K562 (cell line): ENCODE measurements at regions not wholly inside any gene's neighbourhood (a gene's known extent, or its start where the extent isn't known, plus 50 kb on each side); places are given as distances from the start of the nearest gene placed in this dataset.

Experiments
- ATAC-seq: fragments of 200-7000 bp; cut with Tn5 transposase; 3 replicates; pipeline ENCODE4 v1.9.1; 2020; ENCODE audit warnings: moderate library complexity
- BruUV-seq: library from RNA; stranded (reverse); fragments of 400-500 nt; replicated peaks from 2 replicates; lab custom pipeline; 2021; lab: Mats Ljungman, UMichigan
- CTCF ChIA-PET: fragments of 300-600 bp; formaldehyde crosslinking; extraction: SDS; loops from one replicate; lab custom pipeline; 2021; ENCODE audit warnings: low intra/inter-chr PET ratio; lab: Yijun Ruan, JAX
- POLR2A ChIA-PET: fragments of 300-600, 350-650 bp; sonication (Branson Sonifier 250); formaldehyde crosslinking; extraction: SDS; loops from one replicate; lab custom pipeline; 2021; ENCODE audit warnings: antibody characterized with exemption, inconsistent platforms; lab: Yijun Ruan, JAX
- DNase-seq, 4 experiments: peaks; one replicate each; pipeline versions ENCODE4 v3.0.0 to v3.0.0-alpha.2; 2011 to 2018; ENCODE audit warnings: low spot score in 3 of 4, mixed read lengths in 3 of 4; ENCODE audit errors: extremely low read depth in 1 of 4
- FAIRE-seq: peaks from 2 replicates; lab custom pipeline; 2011; peaks lifted over from hg19 to GRCh38; lab: Jason Lieb, UNC
- H2AFZ ChIP-seq: 2 replicates; pipeline ENCODE4 v1.6.0; 2011; ENCODE audit warnings: low read depth, low read length, control low read depth, inconsistent platforms
- H3K27ac ChIP-seq: fragments of 200-600 bp; 3 replicates; pipeline ENCODE4 v1.8.0; 2011; ENCODE audit warnings: low read depth, mild to moderate bottlenecking, control low read depth, inconsistent platforms, low read length, moderate library complexity, mixed read lengths; ENCODE audit errors: extremely low read depth
- H3K27me3 ChIP-seq, 2 experiments: fragments of 300-600 bp in 1 of 2; 2 replicates in 1 of 2; 3 replicates in 1 of 2; pipeline versions ENCODE4 v1.6.0 to v1.8.0; 2011; ENCODE audit warnings: inconsistent platforms in 2 of 2, low read length in 2 of 2, mild to moderate bottlenecking in 1 of 2, mixed read lengths in 1 of 2, moderate library complexity in 1 of 2; ENCODE audit not compliant: control insufficient read depth in 2 of 2, insufficient read depth in 2 of 2
- H3K36me3 ChIP-seq: fragments of 300-600 bp; 3 replicates; pipeline ENCODE4 v1.8.0; 2011; ENCODE audit warnings: mild to moderate bottlenecking, low read length, inconsistent platforms; ENCODE audit not compliant: control insufficient read depth, insufficient read depth
- H3K4me1 ChIP-seq, 2 experiments: fragments of 200-600 bp in 1 of 2; replicated peaks in 1 of 2; 2 replicates in 1 of 2; 3 replicates in 1 of 2; pipeline versions ENCODE4 v1.5.1 to v1.8.0; 2011; ENCODE audit warnings: inconsistent platforms in 2 of 2, low read length in 2 of 2, mild to moderate bottlenecking in 1 of 2, mixed read lengths in 1 of 2, moderate library complexity in 1 of 2; ENCODE audit not compliant: control insufficient read depth in 2 of 2, insufficient read depth in 2 of 2
- H3K4me2 ChIP-seq: 2 replicates; pipeline ENCODE4 v1.6.1; 2011; ENCODE audit warnings: low read length, control low read depth, inconsistent platforms, mixed read lengths; ENCODE audit not compliant: insufficient read depth
- H3K4me3 ChIP-seq: fragments of 200-600 bp; sonication (generic), shearing (Covaris generic); 2 replicates; pipeline ENCODE4 v1.5.1; 2016; ENCODE audit warnings: control low read depth, inconsistent platforms
- H3K79me2 ChIP-seq: fragments of 200-600 bp; 3 replicates; pipeline ENCODE4 v1.8.0; 2011; ENCODE audit warnings: low read length, inconsistent platforms; ENCODE audit not compliant: control insufficient read depth, insufficient read depth
- H3K9ac ChIP-seq, 2 experiments: 2 replicates each; pipeline versions ENCODE4 v1.6.0 to v1.6.1; 2011; ENCODE audit warnings: low read depth in 2 of 2, low read length in 2 of 2, control low read depth in 1 of 2, inconsistent platforms in 1 of 2, mild to moderate bottlenecking in 1 of 2, mixed read lengths in 1 of 2; ENCODE audit not compliant: insufficient read depth in 1 of 2
- H3K9me1 ChIP-seq: one replicate; pipeline ENCODE4 v1.6.0; 2011; ENCODE audit warnings: inconsistent platforms, mild to moderate bottlenecking, low read length, moderate library complexity; ENCODE audit not compliant: control insufficient read depth, insufficient read depth
- H3K9me3 ChIP-seq: replicated peaks from 2 replicates; pipeline ENCODE4 v1.5.1; 2011; ENCODE audit warnings: low read depth, low read length, inconsistent platforms; ENCODE audit not compliant: control insufficient read depth, insufficient read depth
- H4K20me1 ChIP-seq: replicated peaks from 2 replicates; pipeline ENCODE4 v1.6.1; 2011; ENCODE audit warnings: low read length, inconsistent platforms, mixed read lengths; ENCODE audit not compliant: control insufficient read depth, insufficient read depth
- DACH1 ChIP-seq: fragments of 450-650 bp; IDR thresholded peaks from 2 replicates; pipeline ENCODE4 v1.6.1; 2018; ENCODE audit not compliant: partially characterized antibody
- FOS ChIP-seq: IDR thresholded peaks from 3 replicates; pipeline ENCODE4 v1.6.1; 2011; ENCODE audit not compliant: insufficient read length; ENCODE audit errors: extremely low read depth
- KHSRP ChIP-seq: fragments of 450-650 bp; IDR thresholded peaks from 2 replicates; pipeline ENCODE4 v1.6.1; 2017
- PHF20 ChIP-seq: fragments of 450-650 bp; IDR thresholded peaks from 2 replicates; pipeline ENCODE4 v1.6.1; 2018; ENCODE audit not compliant: partially characterized antibody
- POLR2G ChIP-seq: fragments of 200-400 bp; formaldehyde crosslinking; IDR thresholded peaks from 2 replicates; pipeline ENCODE4 v1.6.1; 2017; ENCODE audit warnings: low read depth, mild to moderate bottlenecking, antibody characterized with exemption, low read length, moderate library complexity
- RBM34 ChIP-seq: fragments of 200-400 bp; formaldehyde crosslinking; IDR thresholded peaks from 2 replicates; pipeline ENCODE4 v1.6.1; 2018; ENCODE audit warnings: low read length, borderline replicate concordance; ENCODE audit not compliant: insufficient read depth
- ZC3H11A ChIP-seq: IDR thresholded peaks from 2 replicates; pipeline ENCODE4 v1.6.1; 2012; ENCODE audit warnings: low read depth, low read length, improper control_type of control experiment
- WGBS: fragments of 100-300 bp; shearing (Covaris generic); methylation state at CpG from one replicate; pipeline ENCODE4 v1.1.6; 2016; ENCODE audit warnings: low coverage, mixed read lengths; ENCODE audit not compliant: insufficient coverage; ENCODE audit errors: missing lambda C conversion rate; 5-methylcytosine and 5-hydroxymethylcytosine counted together
- in situ Hi-C: fragments of 300-500 bp; cut with MboI; formaldehyde crosslinking; loops from 4 replicates; pipeline ENCODE4 v1.15.0; 2018; ENCODE audit warnings: inconsistent platforms, mixed read lengths
- intact Hi-C: fragments of 100-400 bp; cut with micrococcal nuclease; formaldehyde crosslinking; loops from 2 replicates; pipeline ENCODE4 v1.14.2; 2022
- TF ChIP-seq, protein P1 (sequence below): fragments of 250-450 bp; sonication (Bioruptor Pico); IDR thresholded peaks from 2 replicates; pipeline ENCODE4 v1.6.1; 2021; ENCODE audit warnings: mild to moderate bottlenecking
- TF ChIP-seq, protein P2 (sequence below): fragments of 450-650 bp; IDR thresholded peaks from 2 replicates; pipeline ENCODE4 v1.6.1; 2016; ENCODE audit warnings: mild to moderate bottlenecking
- TF ChIP-seq, protein P3 (sequence below): sonication (generic); formaldehyde crosslinking; IDR thresholded peaks from 2 replicates; pipeline ENCODE4 v1.8.0; 2022; ENCODE audit warnings: mild to moderate bottlenecking, missing genetic modification reagents
- TF ChIP-seq, protein P4 (sequence below): fragments of 450-650 bp; IDR thresholded peaks from 2 replicates; pipeline ENCODE4 v1.6.1; 2017; ENCODE audit warnings: mild to moderate bottlenecking, moderate library complexity
- TF ChIP-seq, protein P5 (sequence below), 2 experiments: fragments of 250-450 bp in 1 of 2; fragments of 450-650 bp in 1 of 2; sonication (Bioruptor Pico) in 1 of 2; IDR thresholded peaks; 2 replicates each; pipeline versions ENCODE4 v1.6.1 to v1.8.0; 2016 to 2021; ENCODE audit warnings: mild to moderate bottlenecking in 2 of 2, moderate library complexity in 2 of 2, missing compliant biosample characterization in 1 of 2, missing genetic modification characterization in 1 of 2

DNA sequence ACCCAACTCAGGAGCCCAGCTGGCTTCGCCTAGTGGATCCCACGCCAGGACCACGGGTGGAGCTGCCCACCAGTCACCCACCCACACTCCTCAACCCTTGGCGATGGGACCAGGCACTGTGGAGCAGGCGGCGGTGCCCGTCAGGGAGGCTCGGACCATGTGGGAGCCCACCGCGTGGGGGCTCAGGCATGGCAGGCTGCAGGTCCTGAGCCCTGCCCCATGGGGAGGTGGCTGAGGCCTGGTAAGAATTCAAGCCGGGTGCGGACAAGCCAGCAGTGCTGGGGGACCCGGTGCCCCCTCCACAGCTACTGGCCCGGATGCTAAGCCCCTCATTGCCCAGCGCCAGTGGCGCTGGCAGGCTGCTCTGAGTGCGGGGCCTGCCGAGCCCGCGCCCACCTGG is 123.1 kb upstream of the LGSN start:
- in situ Hi-C loops (no loop called here), intact Hi-C loops (loop anchor here (10.0 kb wide), 1 partner anchor 132 kb away; the partner anchor contains the start of genes LOC128125822 and PTP4A1)
- H2AFZ ChIP-seq: no peak overlapping the region
- no TSS peak for BruUV-seq
- no peak overlapping the region for H3K27ac ChIP-seq
- TF ChIP-seq, protein P1, sequence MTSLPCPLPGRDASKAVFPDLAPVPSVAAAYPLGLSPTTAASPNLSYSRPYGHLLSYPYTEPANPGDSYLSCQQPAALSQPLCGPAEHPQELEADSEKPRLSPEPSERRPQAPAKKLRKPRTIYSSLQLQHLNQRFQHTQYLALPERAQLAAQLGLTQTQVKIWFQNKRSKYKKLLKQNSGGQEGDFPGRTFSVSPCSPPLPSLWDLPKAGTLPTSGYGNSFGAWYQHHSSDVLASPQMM: no peak
- TF ChIP-seq, protein P2, sequence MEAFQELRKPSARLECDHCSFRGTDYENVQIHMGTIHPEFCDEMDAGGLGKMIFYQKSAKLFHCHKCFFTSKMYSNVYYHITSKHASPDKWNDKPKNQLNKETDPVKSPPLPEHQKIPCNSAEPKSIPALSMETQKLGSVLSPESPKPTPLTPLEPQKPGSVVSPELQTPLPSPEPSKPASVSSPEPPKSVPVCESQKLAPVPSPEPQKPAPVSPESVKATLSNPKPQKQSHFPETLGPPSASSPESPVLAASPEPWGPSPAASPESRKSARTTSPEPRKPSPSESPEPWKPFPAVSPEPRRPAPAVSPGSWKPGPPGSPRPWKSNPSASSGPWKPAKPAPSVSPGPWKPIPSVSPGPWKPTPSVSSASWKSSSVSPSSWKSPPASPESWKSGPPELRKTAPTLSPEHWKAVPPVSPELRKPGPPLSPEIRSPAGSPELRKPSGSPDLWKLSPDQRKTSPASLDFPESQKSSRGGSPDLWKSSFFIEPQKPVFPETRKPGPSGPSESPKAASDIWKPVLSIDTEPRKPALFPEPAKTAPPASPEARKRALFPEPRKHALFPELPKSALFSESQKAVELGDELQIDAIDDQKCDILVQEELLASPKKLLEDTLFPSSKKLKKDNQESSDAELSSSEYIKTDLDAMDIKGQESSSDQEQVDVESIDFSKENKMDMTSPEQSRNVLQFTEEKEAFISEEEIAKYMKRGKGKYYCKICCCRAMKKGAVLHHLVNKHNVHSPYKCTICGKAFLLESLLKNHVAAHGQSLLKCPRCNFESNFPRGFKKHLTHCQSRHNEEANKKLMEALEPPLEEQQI: no peak
- TF ChIP-seq PHF20 (no peak), ZC3H11A (no peak), POLR2G (no peak), KHSRP (no peak), DACH1 (no peak), FOS (no peak), RBM34 (no peak)
- TF ChIP-seq, protein P3, sequence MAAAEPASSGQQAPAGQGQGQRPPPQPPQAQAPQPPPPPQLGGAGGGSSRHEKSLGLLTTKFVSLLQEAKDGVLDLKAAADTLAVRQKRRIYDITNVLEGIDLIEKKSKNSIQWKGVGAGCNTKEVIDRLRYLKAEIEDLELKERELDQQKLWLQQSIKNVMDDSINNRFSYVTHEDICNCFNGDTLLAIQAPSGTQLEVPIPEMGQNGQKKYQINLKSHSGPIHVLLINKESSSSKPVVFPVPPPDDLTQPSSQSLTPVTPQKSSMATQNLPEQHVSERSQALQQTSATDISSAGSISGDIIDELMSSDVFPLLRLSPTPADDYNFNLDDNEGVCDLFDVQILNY (CRISPR knock-in tag): no peak
- TF ChIP-seq, protein P4, sequence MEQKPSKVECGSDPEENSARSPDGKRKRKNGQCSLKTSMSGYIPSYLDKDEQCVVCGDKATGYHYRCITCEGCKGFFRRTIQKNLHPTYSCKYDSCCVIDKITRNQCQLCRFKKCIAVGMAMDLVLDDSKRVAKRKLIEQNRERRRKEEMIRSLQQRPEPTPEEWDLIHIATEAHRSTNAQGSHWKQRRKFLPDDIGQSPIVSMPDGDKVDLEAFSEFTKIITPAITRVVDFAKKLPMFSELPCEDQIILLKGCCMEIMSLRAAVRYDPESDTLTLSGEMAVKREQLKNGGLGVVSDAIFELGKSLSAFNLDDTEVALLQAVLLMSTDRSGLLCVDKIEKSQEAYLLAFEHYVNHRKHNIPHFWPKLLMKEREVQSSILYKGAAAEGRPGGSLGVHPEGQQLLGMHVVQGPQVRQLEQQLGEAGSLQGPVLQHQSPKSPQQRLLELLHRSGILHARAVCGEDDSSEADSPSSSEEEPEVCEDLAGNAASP: no peak
- TF ChIP-seq, protein P5, sequence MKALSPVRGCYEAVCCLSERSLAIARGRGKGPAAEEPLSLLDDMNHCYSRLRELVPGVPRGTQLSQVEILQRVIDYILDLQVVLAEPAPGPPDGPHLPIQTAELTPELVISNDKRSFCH (CRISPR knock-in tag; IDR thresholded peaks at IDR 0.05): no peak
- TF ChIP-seq, protein P5 (tag; IDR thresholded peaks at IDR 0.05): no peak
- H3K4me1 ChIP-seq: no peaks in the 10 kb centered on the region; a peak in 1 of 5 replicates
- H3K9ac ChIP-seq: no peak overlapping the region
- 0 out of 2 replicates have a peak, but pooled peaks cover 3% of the 10 kb centered on the region for H3K9me3 ChIP-seq
- FAIRE-seq (no peak), ATAC-seq (no peak), DNase-seq (no peak)
- H3K36me3 ChIP-seq: no peaks in the 10 kb centered on the region
- H3K4me2 ChIP-seq: no peak overlapping the region
- no peaks in the 10 kb centered on the region for H3K79me2 ChIP-seq
- H3K9me1 ChIP-seq: no peaks in the 10 kb centered on the region
- no peak overlapping the region for H3K4me3 ChIP-seq
- no peaks in the 10 kb centered on the region for H4K20me1 ChIP-seq
- WGBS: 2% methylated on average over 15 of the region's 20 CpGs
- ChIA-PET POLR2A (no interaction called here), CTCF (no interaction called here)
- no peaks in the 10 kb centered on the region for H3K27me3 ChIP-seq
